ENCODE measurements at regions not wholly inside any gene's neighbourhood (a gene's known extent, or its start where the extent isn't known, plus 50 kb on each side); places are given as distances from the start of the nearest gene placed in this dataset.

GRCh38 chr2:134197445-134197844 lies 56.4 kb upstream of the MGAT5 start:
- H2BK12ac ChIP-seq (ENCODE audit: insufficient read length, low read depth, low read length), result no peak overlapping the region
- no peak for TF ChIP-seq CTCF (conservative IDR thresholded peaks at IDR 0.05)
- peaks cover 3% of the 10 kb centered on the region; the same call in 1 of the 2 replicates for H3K4me1 ChIP-seq (ENCODE audit: insufficient read depth, low read length)
- no peak overlapping the region for H4K5ac ChIP-seq (ENCODE audit: insufficient read length, low read depth, low read length)
- Mint-ChIP-seq H3K4me3 (no peak overlapping the region), H3K27ac (no peak overlapping the region), H3K9me3 (no peaks in the 10 kb centered on the region), H3K36me3 (ENCODE audit: insufficient read depth in 1 of 3, low read depth in 3 of 3) (no peaks in the 10 kb centered on the region), H3K4me1 (peaks cover 36 to 38% of the 10 kb centered on the region in 2 experiments), H3K27me3 (ENCODE audit: low read depth) (no peaks in the 10 kb centered on the region)
- H3K79me2 ChIP-seq (ENCODE audit: insufficient read depth, low read length), result peaks cover 3% of the 10 kb centered on the region; the same call in 1 of the 2 replicates
- no peak overlapping the region for H3K23ac ChIP-seq (ENCODE audit: insufficient read length, low read depth, low read length)
- peaks cover 2% of the 10 kb centered on the region for H3K79me1 ChIP-seq (ENCODE audit: insufficient read depth, low read depth, low read length, poor library complexity, severe bottlenecking)
- H2BK20ac ChIP-seq (ENCODE audit: low read depth, low read length, poor library complexity, severe bottlenecking), result no peak overlapping the region
- DNase-seq, result no peak
- H4K91ac ChIP-seq (ENCODE audit: insufficient read length, low read depth, low read length), result no peak overlapping the region
- H3K9me3 ChIP-seq (ENCODE audit: control insufficient read depth, low read depth, low read length), result no peaks in the 10 kb centered on the region
- no peaks in the 10 kb centered on the region for H3K27me3 ChIP-seq (ENCODE audit: insufficient read depth, low read length)
- H3K4me2 ChIP-seq (ENCODE audit: insufficient read depth, insufficient read length, low read length), result no peak overlapping the region
- no peaks in the 10 kb centered on the region for H4K20me1 ChIP-seq (ENCODE audit: control insufficient read depth, insufficient read depth, insufficient read length)
- no peak overlapping the region for H2AK5ac ChIP-seq (ENCODE audit: insufficient read length, low read length)
- no peak overlapping the region for H2BK120ac ChIP-seq (ENCODE audit: low read depth, low read length, poor library complexity, severe bottlenecking)
- no peak overlapping the region for H2BK15ac ChIP-seq (ENCODE audit: low read depth, low read length)
- no CpG with 5 or more reads among the region's 3 CpGs for WGBS (ENCODE audit: extremely low coverage, insufficient read length, low lambda C conversion rate)
- H3K23me2 ChIP-seq (ENCODE audit: insufficient read length, low read depth, low read length, poor library complexity, severe bottlenecking), result no peaks in the 10 kb centered on the region
- H3K27ac ChIP-seq (ENCODE audit: insufficient read length, low read depth, low read length), result no peak overlapping the region
- H3K14ac ChIP-seq (ENCODE audit: insufficient read depth, low read length), result no peak overlapping the region
- no peak overlapping the region for H3K56ac ChIP-seq (ENCODE audit: insufficient read length, low read depth, low read length)
- H4K8ac ChIP-seq (replicated peaks; ENCODE audit: insufficient read length, low read depth, low read length), result no peak overlapping the region
- H3T11ph ChIP-seq (ENCODE audit: low read length), result no peak overlapping the region
- no peak overlapping the region for H3K9ac ChIP-seq (ENCODE audit: extremely low read depth, insufficient read length, low read length)
- no peak overlapping the region for H3K4ac ChIP-seq (ENCODE audit: low read depth, low read length)
- H3K18ac ChIP-seq (ENCODE audit: insufficient read length, low read depth, low read length), result no peak overlapping the region
- H2AFZ ChIP-seq (ENCODE audit: low read length), result no peak overlapping the region
- no peak overlapping the region for H2BK5ac ChIP-seq (ENCODE audit: insufficient read length, low read length)
